Large intestine (tissue), 3 donors: ENCODE measurements at regions not wholly inside any gene's neighbourhood (a gene's known extent, or its start where the extent isn't known, plus 50 kb on each side); places are given as distances from the start of the nearest gene placed in this dataset.

Experiments used
- DNase-seq, 2 donors: peaks; one replicate each; pipeline versions ENCODE4 v3.0.0 to v3.0.0-alpha.2; 2013
- H3K27ac ChIP-seq: one replicate; pipeline ENCODE4 v1.5.1; 2013; ENCODE audit warnings: low read length
- H3K27me3 ChIP-seq: 2 replicates; pipeline ENCODE4 v1.6.1; 2013; ENCODE audit warnings: low read length; ENCODE audit not compliant: control insufficient read depth, insufficient read depth
- H3K36me3 ChIP-seq: 2 replicates; pipeline ENCODE4 v1.6.1; 2013; ENCODE audit warnings: low read length; ENCODE audit not compliant: control insufficient read depth, insufficient read depth
- H3K4me1 ChIP-seq: one replicate; pipeline ENCODE4 v1.6.1; 2013; ENCODE audit warnings: low read length; ENCODE audit not compliant: control insufficient read depth, insufficient read depth
- H3K4me3 ChIP-seq: one replicate; pipeline ENCODE4 v1.5.1; 2013; ENCODE audit warnings: low read length
- H3K9me3 ChIP-seq: one replicate; pipeline ENCODE4 v1.6.1; 2013; ENCODE audit warnings: mild to moderate bottlenecking, low read depth, low read length, moderate library complexity; ENCODE audit not compliant: control insufficient read depth
- WGBS: methylation state at CpG from one replicate; pipeline ENCODE4 v1.1.5; 2013; ENCODE audit warnings: low lambda C conversion rate; ENCODE audit not compliant: insufficient coverage; 5-methylcytosine and 5-hydroxymethylcytosine counted together

GRCh38 chr19:31109636-31110035 is 239.6 kb downstream of the TSHZ3 start:
- Histone ChIP-seq H3K27me3 (no peaks in the 10 kb centered on the region), H3K4me1 (no peaks in the 10 kb centered on the region), H3K27ac (no peak overlapping the region), H3K9me3 (no peaks in the 10 kb centered on the region), H3K4me3 (no peak overlapping the region), H3K36me3 (no peaks in the 10 kb centered on the region)
- no peak for DNase-seq
- WGBS = no CpG with 5 or more reads among the region's 2 CpGs

GRCh38 chr19:31107096-31107495 is 242.1 kb downstream of the TSHZ3 start:
- Histone ChIP-seq H3K9me3 (no peaks in the 10 kb centered on the region), H3K4me1 (peaks cover 2% of the 10 kb centered on the region), H3K4me3 (no peak overlapping the region), H3K27me3 (no peaks in the 10 kb centered on the region), H3K27ac (no peak overlapping the region), H3K36me3 (no peaks in the 10 kb centered on the region)
- DNase-seq = no peak
- WGBS = 76% methylated on average over 3 of the region's 8 CpGs

- H3K27me3 ChIP-seq = no peaks in the 10 kb centered on the region
- WGBS = no CpG with 5 or more reads among the region's 4 CpGs
- H3K4me3 ChIP-seq = no peak overlapping the region
Measured at GRCh38 chr19:31105761-31106160, 243.5 kb downstream of the TSHZ3 start.

GRCh38 chr19:31104451-31104850 is 244.8 kb downstream of the TSHZ3 start:
- H3K4me1 ChIP-seq = peaks cover 2% of the 10 kb centered on the region
- 82% methylated on average over 2 of the region's 10 CpGs for WGBS
- no peaks in the 10 kb centered on the region for H3K27me3 ChIP-seq
- no peak for DNase-seq
- no peak overlapping the region for H3K4me3 ChIP-seq
- H3K9me3 ChIP-seq = no peaks in the 10 kb centered on the region
- no peak overlapping the region for H3K27ac ChIP-seq
- no peaks in the 10 kb centered on the region for H3K36me3 ChIP-seq

More at GRCh38 chr19:31105761-31106160, 243.5 kb downstream of the TSHZ3 start:
- no peaks in the 10 kb centered on the region for H3K36me3 ChIP-seq
- H3K27ac ChIP-seq = no peak overlapping the region
- H3K4me1 ChIP-seq = peaks cover 2% of the 10 kb centered on the region
- no peaks in the 10 kb centered on the region for H3K9me3 ChIP-seq
- DNase-seq = no peak

GRCh38 chr19:31103228-31103627 is 246.0 kb downstream of the TSHZ3 start:
- Histone ChIP-seq H3K4me3 (no peak overlapping the region), H3K27ac (no peak overlapping the region), H3K36me3 (no peaks in the 10 kb centered on the region), H3K27me3 (no peaks in the 10 kb centered on the region), H3K9me3 (no peaks in the 10 kb centered on the region), H3K4me1 (peaks cover 2% of the 10 kb centered on the region)
- WGBS = no CpG with 5 or more reads among the region's 3 CpGs
- no peak for DNase-seq

GRCh38 chr19:31102674-31103073 is 246.6 kb downstream of the TSHZ3 start:
- no peaks in the 10 kb centered on the region for H3K27me3 ChIP-seq
- no CpG with 5 or more reads among the region's 2 CpGs for WGBS
- H3K9me3 ChIP-seq = no peaks in the 10 kb centered on the region
- H3K36me3 ChIP-seq = no peaks in the 10 kb centered on the region
- H3K4me1 ChIP-seq = peaks cover 2% of the 10 kb centered on the region
- no peak for DNase-seq
- H3K4me3 ChIP-seq = no peak overlapping the region
- no peak overlapping the region for H3K27ac ChIP-seq

GRCh38 chr19:31100981-31101380 is 248.3 kb downstream of the TSHZ3 start:
- Histone ChIP-seq H3K27me3 (no peaks in the 10 kb centered on the region), H3K9me3 (no peaks in the 10 kb centered on the region), H3K4me3 (no peak overlapping the region), H3K4me1 (peaks cover 2% of the 10 kb centered on the region), H3K27ac (no peak overlapping the region), H3K36me3 (no peaks in the 10 kb centered on the region)
- 72% methylated on average over 3 of the region's 7 CpGs for WGBS
- no peak for DNase-seq

- H3K36me3 ChIP-seq = no peaks in the 10 kb centered on the region
- no peak for DNase-seq
- no CpG with 5 or more reads among the region's 3 CpGs for WGBS
- no peak overlapping the region for H3K4me3 ChIP-seq
- no peaks in the 10 kb centered on the region for H3K9me3 ChIP-seq
- peaks cover 2% of the 10 kb centered on the region for H3K4me1 ChIP-seq
- H3K27me3 ChIP-seq = no peaks in the 10 kb centered on the region
- H3K27ac ChIP-seq = no peak overlapping the region
Measured at GRCh38 chr19:31100206-31100590, 249.0 kb downstream of the TSHZ3 start.

- H3K9me3 ChIP-seq = no peaks in the 10 kb centered on the region
- WGBS = no CpG with 5 or more reads among the region's 4 CpGs
- no peaks in the 10 kb centered on the region for H3K27me3 ChIP-seq
- DNase-seq = no peak
- no peak overlapping the region for H3K27ac ChIP-seq
- no peaks in the 10 kb centered on the region for H3K36me3 ChIP-seq
- H3K4me1 ChIP-seq = peaks cover 2% of the 10 kb centered on the region
- H3K4me3 ChIP-seq = no peak overlapping the region
Measured at GRCh38 chr19:31099515-31100205, 249.6 kb downstream of the TSHZ3 start.

- no peak for DNase-seq
- H3K9me3 ChIP-seq = no peaks in the 10 kb centered on the region
- no peaks in the 10 kb centered on the region for H3K27me3 ChIP-seq
- WGBS = no CpG with 5 or more reads among the region's 2 CpGs
- no peak overlapping the region for H3K4me3 ChIP-seq
- peaks cover 2% of the 10 kb centered on the region for H3K4me1 ChIP-seq
- no peaks in the 10 kb centered on the region for H3K36me3 ChIP-seq
- H3K27ac ChIP-seq = no peak overlapping the region
Measured at GRCh38 chr19:31098836-31099235, 250.4 kb downstream of the TSHZ3 start.

GRCh38 chr19:31096935-31097545 is 252.2 kb downstream of the TSHZ3 start:
- H3K4me1 ChIP-seq = no peaks in the 10 kb centered on the region
- no peaks in the 10 kb centered on the region for H3K27me3 ChIP-seq
- DNase-seq = no peak
- H3K4me3 ChIP-seq = no peak overlapping the region
- H3K9me3 ChIP-seq = no peaks in the 10 kb centered on the region
- H3K27ac ChIP-seq = no peak overlapping the region
- no CpG with 5 or more reads among the region's 11 CpGs for WGBS
- no peaks in the 10 kb centered on the region for H3K36me3 ChIP-seq
